ENCODE measurements at regions not wholly inside any gene's neighbourhood (a gene's known extent, or its start where the extent isn't known, plus 50 kb on each side); places are given as distances from the start of the nearest gene placed in this dataset.

DNA sequence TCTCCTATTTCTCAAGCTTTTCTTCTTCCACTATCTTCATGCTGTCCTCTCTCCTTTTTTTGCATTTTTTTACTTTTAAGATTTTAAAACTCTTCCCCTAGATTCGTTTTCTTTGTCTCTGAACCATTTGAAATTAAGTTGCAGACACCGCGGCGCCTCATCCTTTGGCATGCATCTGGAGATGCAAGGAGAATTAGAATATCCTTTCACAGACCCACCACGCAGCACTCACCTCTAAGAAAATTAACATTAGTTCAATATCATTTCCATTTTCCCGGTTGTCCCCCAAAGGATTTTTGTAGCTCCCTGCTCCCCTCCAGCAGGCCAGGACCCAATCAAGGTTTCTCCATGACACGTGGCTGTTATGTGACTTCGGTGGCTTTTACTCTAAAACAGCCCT, 88.8 kb downstream of the C1QL2 start:
- Histone ChIP-seq H3K79me2 (no peaks in the 10 kb centered on the region), H2AFZ (no peak overlapping the region), H4K20me1 (ENCODE audit: insufficient read depth, poor library complexity, severe bottlenecking) (no peaks in the 10 kb centered on the region), H3K27ac (no peak overlapping the region), H3K4me1 (ENCODE audit: insufficient read depth) (no peaks in the 10 kb centered on the region), H3K36me3 (replicated peaks; ENCODE audit: insufficient read depth, low read depth) (no peaks in the 10 kb centered on the region), H3K9me3 (ENCODE audit: low read depth) (no peaks in the 10 kb centered on the region), H3K9me2 (replicated peaks; ENCODE audit: insufficient read depth) (no peaks in the 10 kb centered on the region), H3K4me2 (no peak overlapping the region), H3K27me3 (no peaks in the 10 kb centered on the region), H3K4me3 (no peak overlapping the region)
- TF ChIP-seq, protein P1, sequence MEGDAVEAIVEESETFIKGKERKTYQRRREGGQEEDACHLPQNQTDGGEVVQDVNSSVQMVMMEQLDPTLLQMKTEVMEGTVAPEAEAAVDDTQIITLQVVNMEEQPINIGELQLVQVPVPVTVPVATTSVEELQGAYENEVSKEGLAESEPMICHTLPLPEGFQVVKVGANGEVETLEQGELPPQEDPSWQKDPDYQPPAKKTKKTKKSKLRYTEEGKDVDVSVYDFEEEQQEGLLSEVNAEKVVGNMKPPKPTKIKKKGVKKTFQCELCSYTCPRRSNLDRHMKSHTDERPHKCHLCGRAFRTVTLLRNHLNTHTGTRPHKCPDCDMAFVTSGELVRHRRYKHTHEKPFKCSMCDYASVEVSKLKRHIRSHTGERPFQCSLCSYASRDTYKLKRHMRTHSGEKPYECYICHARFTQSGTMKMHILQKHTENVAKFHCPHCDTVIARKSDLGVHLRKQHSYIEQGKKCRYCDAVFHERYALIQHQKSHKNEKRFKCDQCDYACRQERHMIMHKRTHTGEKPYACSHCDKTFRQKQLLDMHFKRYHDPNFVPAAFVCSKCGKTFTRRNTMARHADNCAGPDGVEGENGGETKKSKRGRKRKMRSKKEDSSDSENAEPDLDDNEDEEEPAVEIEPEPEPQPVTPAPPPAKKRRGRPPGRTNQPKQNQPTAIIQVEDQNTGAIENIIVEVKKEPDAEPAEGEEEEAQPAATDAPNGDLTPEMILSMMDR (IDR thresholded peaks at IDR 0.05; ENCODE audit: poor library complexity) = no peak
- TF ChIP-seq EZH2phosphoT487 (IDR thresholded peaks at IDR 0.05; ENCODE audit: low read depth, severe bottlenecking, unreplicated experiment) (no peak), EZH2 (IDR thresholded peaks at IDR 0.05; ENCODE audit: borderline replicate concordance) (no peak)
- DNase-seq (ENCODE audit: low spot score) = no peak
- WGBS (ENCODE audit: low lambda C conversion rate, missing lambda C conversion rate) = 74% methylated on average over 8 of the region's 8 CpGs

DNA sequence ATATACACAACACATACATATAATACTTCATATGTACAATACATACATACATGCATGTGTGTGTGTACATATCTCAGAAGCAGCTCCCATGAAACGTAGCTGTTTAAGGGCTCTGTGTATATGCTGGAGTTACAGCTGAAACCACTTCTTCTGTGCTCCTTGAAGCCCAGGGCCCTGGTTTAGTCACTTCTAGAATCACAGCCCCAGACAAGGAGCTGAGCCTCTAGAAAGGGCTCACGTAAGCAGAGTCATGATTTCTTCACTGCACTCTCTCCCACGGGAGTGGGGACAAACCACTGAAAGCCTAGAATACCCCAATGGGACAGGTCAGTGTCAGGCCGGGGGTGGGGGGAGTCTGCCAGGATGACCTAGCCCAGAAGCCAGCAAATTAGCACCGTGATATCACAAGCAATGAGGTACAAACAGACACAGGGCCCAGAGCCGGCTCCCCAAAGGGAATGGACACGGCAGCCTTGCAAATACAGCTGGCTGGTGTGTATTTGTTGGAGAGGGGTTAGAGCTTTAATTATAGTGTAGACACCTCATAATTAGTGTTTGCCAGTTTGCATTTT, 90.3 kb downstream of the C1QL2 start:
- H3K4me3 ChIP-seq = no peak overlapping the region
- no peak for DNase-seq (ENCODE audit: low spot score)
- H3K9me2 ChIP-seq (replicated peaks; ENCODE audit: insufficient read depth) = no peaks in the 10 kb centered on the region
- no peaks in the 10 kb centered on the region for H3K79me2 ChIP-seq
- H3K9me3 ChIP-seq (ENCODE audit: low read depth) = no peaks in the 10 kb centered on the region
- no peaks in the 10 kb centered on the region for H3K27me3 ChIP-seq
- H3K36me3 ChIP-seq (replicated peaks; ENCODE audit: insufficient read depth, low read depth) = no peaks in the 10 kb centered on the region
- no peak overlapping the region for H3K27ac ChIP-seq
- WGBS (ENCODE audit: low lambda C conversion rate, missing lambda C conversion rate) = 68% methylated on average over 7 of the region's 7 CpGs
- H4K20me1 ChIP-seq (ENCODE audit: insufficient read depth, poor library complexity, severe bottlenecking) = no peaks in the 10 kb centered on the region
- H3K4me2 ChIP-seq = no peak overlapping the region
- no peaks in the 10 kb centered on the region for H3K4me1 ChIP-seq (ENCODE audit: insufficient read depth)
- TF ChIP-seq, protein P1 (IDR thresholded peaks at IDR 0.05; ENCODE audit: poor library complexity) = no peak
- TF ChIP-seq EZH2phosphoT487 (IDR thresholded peaks at IDR 0.05; ENCODE audit: low read depth, severe bottlenecking, unreplicated experiment) (no peak), EZH2 (IDR thresholded peaks at IDR 0.05; ENCODE audit: borderline replicate concordance) (no peak)
- no peak overlapping the region for H2AFZ ChIP-seq

DNA sequence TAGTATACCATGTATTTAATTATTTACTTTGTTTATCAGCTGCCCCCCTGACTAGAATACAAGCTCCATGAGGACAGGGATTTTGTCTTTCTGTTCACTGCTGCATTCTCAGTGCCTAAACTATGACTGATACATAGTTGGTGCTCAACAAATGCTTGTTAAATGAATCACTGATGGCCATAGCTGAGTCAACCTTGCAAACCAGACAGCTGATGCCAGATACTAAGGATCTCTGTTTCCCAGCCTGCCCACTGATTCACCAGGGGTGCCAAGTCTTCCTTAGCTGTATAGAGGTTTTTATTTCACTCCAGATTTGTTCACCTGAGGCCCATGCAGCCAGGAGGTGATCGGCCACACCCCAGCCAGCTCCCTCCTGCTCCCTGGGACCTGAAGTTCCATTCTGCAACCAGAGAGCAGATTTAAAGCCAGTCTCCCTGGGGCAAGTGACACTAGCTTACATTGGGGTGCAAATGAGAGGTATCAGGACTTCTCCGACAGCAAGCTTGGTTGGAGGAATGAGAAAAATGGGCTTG, 92.2 kb downstream of the C1QL2 start:
- H3K4me3 ChIP-seq = no peak overlapping the region
- no peak overlapping the region for H2AFZ ChIP-seq
- DNase-seq (ENCODE audit: low spot score) = no peak
- H3K4me1 ChIP-seq (ENCODE audit: insufficient read depth) = no peaks in the 10 kb centered on the region
- H3K27ac ChIP-seq = no peak overlapping the region
- H3K36me3 ChIP-seq (replicated peaks; ENCODE audit: insufficient read depth, low read depth) = no peaks in the 10 kb centered on the region
- TF ChIP-seq EZH2phosphoT487 (IDR thresholded peaks at IDR 0.05; ENCODE audit: low read depth, severe bottlenecking, unreplicated experiment) (no peak), EZH2 (IDR thresholded peaks at IDR 0.05; ENCODE audit: borderline replicate concordance) (no peak)
- TF ChIP-seq, protein P1 (IDR thresholded peaks at IDR 0.05; ENCODE audit: poor library complexity) = no peak
- H3K27me3 ChIP-seq = no peaks in the 10 kb centered on the region
- H3K9me2 ChIP-seq (replicated peaks; ENCODE audit: insufficient read depth) = no peaks in the 10 kb centered on the region
- 86% methylated on average over 2 of the region's 2 CpGs for WGBS (ENCODE audit: low lambda C conversion rate, missing lambda C conversion rate)
- no peaks in the 10 kb centered on the region for H3K9me3 ChIP-seq (ENCODE audit: low read depth)
- no peaks in the 10 kb centered on the region for H4K20me1 ChIP-seq (ENCODE audit: insufficient read depth, poor library complexity, severe bottlenecking)
- H3K4me2 ChIP-seq = no peak overlapping the region
- no peaks in the 10 kb centered on the region for H3K79me2 ChIP-seq
